ENCODE measurements at regions not wholly inside any gene's neighbourhood (a gene's known extent, or its start where the extent isn't known, plus 50 kb on each side); places are given as distances from the start of the nearest gene placed in this dataset.

GRCh38 chr18:52208646-52209045 lies 131.4 kb upstream of the DCC start:
- no peaks in the 10 kb centered on the region for H3K4me1 ChIP-seq (ENCODE audit: insufficient read depth, low read length, poor library complexity, severe bottlenecking)
- no peaks in the 10 kb centered on the region for H3K9me2 ChIP-seq (ENCODE audit: insufficient read depth, low read length)
- no peak overlapping the region for H2AFZ ChIP-seq (ENCODE audit: low read length)
- BruUV-seq (replicated peaks) = no TSS peak
- TF ChIP-seq CTCF (conservative IDR thresholded peaks at IDR 0.05; ENCODE audit: low read length) = no peak
- no peak for TF ChIP-seq EZH2phosphoT487 (IDR thresholded peaks at IDR 0.05; ENCODE audit: borderline replicate concordance, low read depth, low read length)
- H4K20me1 ChIP-seq (ENCODE audit: insufficient read depth, low read length) = no peaks in the 10 kb centered on the region
- no peaks in the 10 kb centered on the region for H3K36me3 ChIP-seq (ENCODE audit: insufficient read depth, low read length)
- H3K9me3 ChIP-seq (ENCODE audit: low read length) = no peaks in the 10 kb centered on the region
- H3K79me2 ChIP-seq (ENCODE audit: insufficient read depth, low read depth, low read length) = no peaks in the 10 kb centered on the region
- CTCF ChIA-PET (ENCODE audit: unreplicated experiment) = no interaction called here
- H3K4me3 ChIP-seq (ENCODE audit: low read depth, low read length, poor library complexity, severe bottlenecking) = no peak overlapping the region
- no peak overlapping the region for H3K4me2 ChIP-seq (ENCODE audit: low read length)
- intact Hi-C loops (cut with micrococcal nuclease; ENCODE audit: unreplicated experiment) = no loop called here
- POLR2A ChIA-PET = no interaction called here
- H3K27ac ChIP-seq (ENCODE audit: low read depth, low read length, poor library complexity, severe bottlenecking) = no peak overlapping the region
- DNase-seq (ENCODE audit: low spot score) = no peak

GRCh38 chr18:52216109-52216508 lies 123.9 kb upstream of the DCC start:
- POLR2A ChIA-PET = interaction anchor here (0.6 kb wide), 1 partner anchor 253 kb away, joined by 3 read pairs; no protein-coding TSS in a partner anchor
- DNase-seq (ENCODE audit: low spot score) = no peak
- Histone ChIP-seq H3K4me3 (ENCODE audit: low read depth, low read length, poor library complexity, severe bottlenecking) (no peak overlapping the region), H3K9me3 (ENCODE audit: low read length) (no peaks in the 10 kb centered on the region), H4K20me1 (ENCODE audit: insufficient read depth, low read length) (no peaks in the 10 kb centered on the region), H3K27ac (ENCODE audit: low read depth, low read length, poor library complexity, severe bottlenecking) (no peak overlapping the region), H3K79me2 (ENCODE audit: insufficient read depth, low read depth, low read length) (no peaks in the 10 kb centered on the region), H3K9me2 (ENCODE audit: insufficient read depth, low read length) (no peaks in the 10 kb centered on the region), H3K4me2 (ENCODE audit: low read length) (no peak overlapping the region), H2AFZ (ENCODE audit: low read length) (no peak overlapping the region), H3K4me1 (ENCODE audit: insufficient read depth, low read length, poor library complexity, severe bottlenecking) (no peaks in the 10 kb centered on the region), H3K36me3 (ENCODE audit: insufficient read depth, low read length) (no peaks in the 10 kb centered on the region)
- CTCF ChIA-PET (ENCODE audit: unreplicated experiment) = no interaction called here
- intact Hi-C loops (cut with micrococcal nuclease; ENCODE audit: unreplicated experiment) = no loop called here
- no TSS peak for BruUV-seq (replicated peaks)
- TF ChIP-seq CTCF (conservative IDR thresholded peaks at IDR 0.05; ENCODE audit: low read length) (no peak), EZH2phosphoT487 (IDR thresholded peaks at IDR 0.05; ENCODE audit: borderline replicate concordance, low read depth, low read length) (no peak)

- no TSS peak for BruUV-seq (replicated peaks)
- Histone ChIP-seq H3K36me3 (ENCODE audit: insufficient read depth, low read length) (no peaks in the 10 kb centered on the region), H2AFZ (ENCODE audit: low read length) (no peak overlapping the region), H3K4me3 (ENCODE audit: low read depth, low read length, poor library complexity, severe bottlenecking) (no peak overlapping the region), H3K79me2 (ENCODE audit: insufficient read depth, low read depth, low read length) (no peaks in the 10 kb centered on the region), H4K20me1 (ENCODE audit: insufficient read depth, low read length) (no peaks in the 10 kb centered on the region), H3K4me1 (ENCODE audit: insufficient read depth, low read length, poor library complexity, severe bottlenecking) (no peaks in the 10 kb centered on the region), H3K9me3 (ENCODE audit: low read length) (no peaks in the 10 kb centered on the region), H3K4me2 (ENCODE audit: low read length) (no peak overlapping the region), H3K27ac (ENCODE audit: low read depth, low read length, poor library complexity, severe bottlenecking) (no peak overlapping the region), H3K9me2 (ENCODE audit: insufficient read depth, low read length) (no peaks in the 10 kb centered on the region)
- TF ChIP-seq CTCF (conservative IDR thresholded peaks at IDR 0.05; ENCODE audit: low read length) (no peak), EZH2phosphoT487 (IDR thresholded peaks at IDR 0.05; ENCODE audit: borderline replicate concordance, low read depth, low read length) (no peak)
- DNase-seq (ENCODE audit: low spot score) = no peak
- intact Hi-C loops (cut with micrococcal nuclease; ENCODE audit: unreplicated experiment) = no loop called here
- ChIA-PET CTCF (ENCODE audit: unreplicated experiment) (no interaction called here), POLR2A (no interaction called here)
Measured at GRCh38 chr18:52216666-52217065, 123.3 kb upstream of the DCC start.

All from OCI-LY7 (cell line).